ENCODE measurements at regions not wholly inside any gene's neighbourhood (a gene's known extent, or its start where the extent isn't known, plus 50 kb on each side); places are given as distances from the start of the nearest gene placed in this dataset.
"Not testable (repeated sequence)": the region's sequence is repeated elsewhere in the genome, so short reads cannot be mapped to it uniquely, and the experiment has no call there.

DNA sequence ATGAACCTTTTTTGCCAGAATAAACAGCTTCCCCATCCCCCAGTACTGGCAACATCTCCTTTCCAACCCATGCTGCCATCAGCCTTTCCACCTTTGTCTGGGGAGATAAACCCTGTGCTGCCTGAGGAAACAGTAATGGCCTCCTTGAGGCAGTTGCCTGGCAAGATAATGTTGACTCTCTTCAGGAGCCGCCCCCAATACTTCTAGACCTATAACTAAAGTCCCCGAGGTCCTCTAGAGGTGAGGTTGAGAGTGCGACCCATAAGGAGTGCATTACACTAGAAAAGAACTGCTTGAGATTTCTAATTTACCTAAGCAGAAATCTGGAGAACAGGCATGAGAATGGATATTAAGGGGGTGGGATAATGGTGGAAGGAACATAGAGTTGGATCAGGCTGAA, 963.2 kb upstream of the PCDH7 start:
- no peak overlapping the region for H3K4me2 ChIP-seq (ENCODE audit: low read length)
- no peaks in the 10 kb centered on the region for H3K79me2 ChIP-seq (ENCODE audit: insufficient read depth, low read depth, low read length)
- no peak overlapping the region for H3K27ac ChIP-seq (ENCODE audit: low read depth, low read length, poor library complexity, severe bottlenecking)
- H3K9me3 ChIP-seq (ENCODE audit: low read length), result no peaks in the 10 kb centered on the region
- ChIA-PET CTCF (ENCODE audit: unreplicated experiment) (no interaction called here), POLR2A (no interaction called here)
- intact Hi-C loops (cut with micrococcal nuclease; ENCODE audit: unreplicated experiment), result no loop called here
- no peak overlapping the region for H2AFZ ChIP-seq (ENCODE audit: low read length)
- TF ChIP-seq, protein P1, sequence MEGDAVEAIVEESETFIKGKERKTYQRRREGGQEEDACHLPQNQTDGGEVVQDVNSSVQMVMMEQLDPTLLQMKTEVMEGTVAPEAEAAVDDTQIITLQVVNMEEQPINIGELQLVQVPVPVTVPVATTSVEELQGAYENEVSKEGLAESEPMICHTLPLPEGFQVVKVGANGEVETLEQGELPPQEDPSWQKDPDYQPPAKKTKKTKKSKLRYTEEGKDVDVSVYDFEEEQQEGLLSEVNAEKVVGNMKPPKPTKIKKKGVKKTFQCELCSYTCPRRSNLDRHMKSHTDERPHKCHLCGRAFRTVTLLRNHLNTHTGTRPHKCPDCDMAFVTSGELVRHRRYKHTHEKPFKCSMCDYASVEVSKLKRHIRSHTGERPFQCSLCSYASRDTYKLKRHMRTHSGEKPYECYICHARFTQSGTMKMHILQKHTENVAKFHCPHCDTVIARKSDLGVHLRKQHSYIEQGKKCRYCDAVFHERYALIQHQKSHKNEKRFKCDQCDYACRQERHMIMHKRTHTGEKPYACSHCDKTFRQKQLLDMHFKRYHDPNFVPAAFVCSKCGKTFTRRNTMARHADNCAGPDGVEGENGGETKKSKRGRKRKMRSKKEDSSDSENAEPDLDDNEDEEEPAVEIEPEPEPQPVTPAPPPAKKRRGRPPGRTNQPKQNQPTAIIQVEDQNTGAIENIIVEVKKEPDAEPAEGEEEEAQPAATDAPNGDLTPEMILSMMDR (conservative IDR thresholded peaks at IDR 0.05; ENCODE audit: low read length), result no peak
- no peak for TF ChIP-seq EZH2phosphoT487 (IDR thresholded peaks at IDR 0.05; ENCODE audit: borderline replicate concordance, low read depth, low read length)
- no peaks in the 10 kb centered on the region for H4K20me1 ChIP-seq (ENCODE audit: insufficient read depth, low read length)
- DNase-seq (ENCODE audit: low spot score), result no peak
- H3K36me3 ChIP-seq (ENCODE audit: insufficient read depth, low read length), result no peaks in the 10 kb centered on the region
- H3K9me2 ChIP-seq (ENCODE audit: insufficient read depth, low read length), result no peaks in the 10 kb centered on the region
- no peak overlapping the region for H3K4me3 ChIP-seq (ENCODE audit: low read depth, low read length, poor library complexity, severe bottlenecking)
- no TSS peak for BruUV-seq (replicated peaks)
- H3K4me1 ChIP-seq (ENCODE audit: insufficient read depth, low read length, poor library complexity, severe bottlenecking), result no peaks in the 10 kb centered on the region

DNA sequence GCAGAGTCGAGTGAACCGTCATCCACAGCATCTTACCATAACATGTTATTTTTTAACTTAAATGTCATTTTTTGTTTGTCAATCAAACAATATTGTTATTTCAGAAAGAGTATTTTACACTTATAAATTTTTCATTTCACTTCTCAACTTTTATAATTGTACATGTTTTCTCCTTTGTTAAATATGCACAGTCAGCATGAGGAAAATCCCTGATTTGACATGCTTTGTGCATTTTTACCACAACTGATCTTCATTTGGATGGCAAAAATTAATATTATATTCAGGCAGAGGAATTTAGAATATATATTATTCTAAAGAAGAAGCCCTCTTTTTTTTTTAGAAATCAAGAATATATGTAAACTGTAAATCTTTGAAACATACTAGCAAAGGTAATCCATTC, 958.0 kb upstream of the PCDH7 start:
- Histone ChIP-seq H3K9me2 (ENCODE audit: insufficient read depth, low read length) (no peaks in the 10 kb centered on the region), H3K9me3 (ENCODE audit: low read length) (no peaks in the 10 kb centered on the region), H4K20me1 (ENCODE audit: insufficient read depth, low read length) (no peaks in the 10 kb centered on the region), H3K79me2 (ENCODE audit: insufficient read depth, low read depth, low read length) (no peaks in the 10 kb centered on the region), H3K36me3 (ENCODE audit: insufficient read depth, low read length) (no peaks in the 10 kb centered on the region), H3K4me2 (ENCODE audit: low read length) (no peak overlapping the region), H3K27ac (ENCODE audit: low read depth, low read length, poor library complexity, severe bottlenecking) (no peak overlapping the region), H2AFZ (ENCODE audit: low read length) (no peak overlapping the region), H3K4me1 (ENCODE audit: insufficient read depth, low read length, poor library complexity, severe bottlenecking) (no peaks in the 10 kb centered on the region), H3K4me3 (ENCODE audit: low read depth, low read length, poor library complexity, severe bottlenecking) (no peak overlapping the region)
- CTCF ChIA-PET (ENCODE audit: unreplicated experiment), result no interaction called here
- POLR2A ChIA-PET, result interaction anchor here (0.7 kb wide), 1 partner anchor 573 kb away, joined by 4 read pairs; no protein-coding TSS in a partner anchor
- intact Hi-C loops (cut with micrococcal nuclease; ENCODE audit: unreplicated experiment), result no loop called here
- no peak for DNase-seq (ENCODE audit: low spot score)
- BruUV-seq (replicated peaks), result no TSS peak
- TF ChIP-seq, protein P1 (conservative IDR thresholded peaks at IDR 0.05; ENCODE audit: low read length), result no peak
- TF ChIP-seq EZH2phosphoT487 (IDR thresholded peaks at IDR 0.05; ENCODE audit: borderline replicate concordance, low read depth, low read length), result no peak

DNA sequence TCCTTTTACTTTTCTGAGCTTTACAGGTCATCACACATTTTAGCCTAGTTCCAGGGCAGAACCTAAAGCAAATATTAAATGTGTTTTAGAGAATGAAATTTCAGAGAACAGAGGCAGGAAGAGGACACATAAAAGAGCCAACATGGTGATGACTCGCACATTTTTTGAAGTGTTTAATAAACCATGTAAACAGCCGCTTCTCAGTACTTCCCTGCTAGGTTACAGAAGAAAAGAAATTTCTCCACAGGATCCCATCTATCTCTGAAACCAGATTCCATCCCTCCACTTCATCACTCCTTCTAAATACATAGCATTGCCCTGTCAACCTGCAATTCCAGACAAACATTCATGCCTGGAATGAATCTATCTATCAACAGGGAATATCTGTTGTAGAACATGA, 949.5 kb upstream of the PCDH7 start:
- H3K79me2 ChIP-seq (ENCODE audit: insufficient read depth, low read depth, low read length), result no peaks in the 10 kb centered on the region
- ChIA-PET CTCF (ENCODE audit: unreplicated experiment) (no interaction called here), POLR2A (no interaction called here)
- no peaks in the 10 kb centered on the region for H3K36me3 ChIP-seq (ENCODE audit: insufficient read depth, low read length)
- BruUV-seq (replicated peaks), result no TSS peak
- no peak overlapping the region for H3K4me2 ChIP-seq (ENCODE audit: low read length)
- TF ChIP-seq, protein P1 (conservative IDR thresholded peaks at IDR 0.05; ENCODE audit: low read length), result no peak
- no peak for TF ChIP-seq EZH2phosphoT487 (IDR thresholded peaks at IDR 0.05; ENCODE audit: borderline replicate concordance, low read depth, low read length)
- intact Hi-C loops (cut with micrococcal nuclease; ENCODE audit: unreplicated experiment), result no loop called here
- H4K20me1 ChIP-seq (ENCODE audit: insufficient read depth, low read length), result no peaks in the 10 kb centered on the region
- H3K4me1 ChIP-seq (ENCODE audit: insufficient read depth, low read length, poor library complexity, severe bottlenecking), result no peaks in the 10 kb centered on the region
- DNase-seq (ENCODE audit: low spot score), result no peak
- H3K4me3 ChIP-seq (ENCODE audit: low read depth, low read length, poor library complexity, severe bottlenecking), result no peak overlapping the region
- no peaks in the 10 kb centered on the region for H3K9me2 ChIP-seq (ENCODE audit: insufficient read depth, low read length)
- no peak overlapping the region for H3K27ac ChIP-seq (ENCODE audit: low read depth, low read length, poor library complexity, severe bottlenecking)
- no peaks in the 10 kb centered on the region for H3K9me3 ChIP-seq (ENCODE audit: low read length)
- no peak overlapping the region for H2AFZ ChIP-seq (ENCODE audit: low read length)

DNA sequence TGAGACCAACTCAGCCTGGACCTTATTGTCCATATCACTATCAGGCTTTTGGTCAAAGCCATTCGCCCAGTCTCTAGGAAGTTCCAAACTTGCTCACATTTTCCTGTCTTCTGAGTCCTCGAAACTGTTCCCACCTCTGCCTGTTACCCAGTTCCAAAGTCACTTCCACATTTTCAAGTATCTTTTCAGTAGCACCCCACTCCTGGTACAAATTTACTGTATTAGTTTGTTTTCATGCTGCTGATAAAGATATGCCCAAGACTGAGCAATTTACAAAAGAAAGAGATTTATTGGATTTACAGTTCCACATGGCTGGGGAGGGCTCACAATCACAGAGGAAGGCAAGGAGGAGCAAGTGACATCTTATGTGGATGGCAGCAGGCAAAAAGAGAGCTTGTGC, 932.0 kb upstream of the PCDH7 start:
- H3K9me3 ChIP-seq (ENCODE audit: low read length); CTCF ChIA-PET (ENCODE audit: unreplicated experiment); H3K4me2 ChIP-seq (ENCODE audit: low read length); H4K20me1 ChIP-seq (ENCODE audit: insufficient read depth, low read length); H2AFZ ChIP-seq (ENCODE audit: low read length); H3K79me2 ChIP-seq (ENCODE audit: insufficient read depth, low read depth, low read length); H3K36me3 ChIP-seq (ENCODE audit: insufficient read depth, low read length); H3K4me3 ChIP-seq (ENCODE audit: low read depth, low read length, poor library complexity, severe bottlenecking); BruUV-seq (replicated peaks); intact Hi-C loops (cut with micrococcal nuclease; ENCODE audit: unreplicated experiment); POLR2A ChIA-PET; H3K27ac ChIP-seq (ENCODE audit: low read depth, low read length, poor library complexity, severe bottlenecking); H3K4me1 ChIP-seq (ENCODE audit: insufficient read depth, low read length, poor library complexity, severe bottlenecking); H3K9me2 ChIP-seq (ENCODE audit: insufficient read depth, low read length); DNase-seq (ENCODE audit: low spot score): not testable (repeated sequence)
